Lower leg skin (tissue), 3 donors: ENCODE measurements at regions not wholly inside any gene's neighbourhood (a gene's known extent, or its start where the extent isn't known, plus 50 kb on each side); places are given as distances from the start of the nearest gene placed in this dataset.

ENCODE experiments used
- CTCF ChIP-seq, 3 donors: fragments of 450-650 bp; IDR thresholded peaks; one replicate each; pipeline ENCODE4 v1.5.1; 2016; ENCODE audit warnings: antibody characterized with exemption in 3 of 3, mild to moderate bottlenecking in 3 of 3, moderate library complexity in 2 of 3
- POLR2A ChIP-seq, 2 donors: fragments of 450-650 bp; IDR thresholded peaks; one replicate each; pipeline ENCODE4 v1.6.1; 2016 to 2017; ENCODE audit warnings: antibody characterized with exemption in 2 of 2, mild to moderate bottlenecking in 1 of 2, moderate library complexity in 1 of 2

- TF ChIP-seq CTCF (IDR thresholded peaks at IDR 0.05) (no peak), POLR2A (IDR thresholded peaks at IDR 0.05) (no peak)
Observed at GRCh38 chr3:147702509-147702908, 293.3 kb downstream of the ZIC1 start.
